Keratinocyte (primary cell): ENCODE measurements at regions not wholly inside any gene's neighbourhood (a gene's known extent, or its start where the extent isn't known, plus 50 kb on each side); places are given as distances from the start of the nearest gene placed in this dataset.

Source experiments
- DNase-seq: peaks from one replicate; pipeline ENCODE4 v3.0.0-alpha.2; 2011; ENCODE audit warnings: low read depth, missing footprints, low spot score
- FAIRE-seq: peaks from 2 replicates; lab custom pipeline; 2011; peaks lifted over from hg19 to GRCh38; lab: Jason Lieb, UNC
- H2AFZ ChIP-seq: 2 replicates; pipeline ENCODE4 v1.6.0; 2012; ENCODE audit warnings: low read length, control low read depth, inconsistent platforms; ENCODE audit not compliant: control insufficient read depth
- H3K27ac ChIP-seq: 2 replicates; pipeline ENCODE4 v1.5.1; 2011; ENCODE audit warnings: low read length; ENCODE audit not compliant: control insufficient read depth, insufficient read depth
- H3K27me3 ChIP-seq: 3 replicates; pipeline ENCODE4 v1.6.0; 2011; ENCODE audit warnings: low read length; ENCODE audit not compliant: control insufficient read depth, insufficient read depth; ENCODE audit errors: extremely low read depth
- H3K36me3 ChIP-seq, 2 experiments: 2 replicates in 1 of 2; 3 replicates in 1 of 2; pipeline ENCODE4 v1.5.1; 2011; ENCODE audit warnings: low read length in 2 of 2, mild to moderate bottlenecking in 1 of 2; ENCODE audit not compliant: control insufficient read depth in 2 of 2, insufficient read depth in 2 of 2; ENCODE audit errors: extremely low read depth in 1 of 2
- H3K4me1 ChIP-seq: 3 replicates; pipeline ENCODE4 v1.5.1; 2011; ENCODE audit warnings: low read length; ENCODE audit not compliant: control insufficient read depth, insufficient read depth; ENCODE audit errors: extremely low read depth
- H3K4me2 ChIP-seq: 3 replicates; pipeline ENCODE4 v1.6.0; 2011; ENCODE audit warnings: low read depth, low read length; ENCODE audit not compliant: control insufficient read depth, insufficient read depth; ENCODE audit errors: extremely low read depth
- H3K4me3 ChIP-seq, 3 experiments: fragments of 200-600 bp in 1 of 3; sonication (generic) in 1 of 3; 2 replicates in 2 of 3; 3 replicates in 1 of 3; pipeline ENCODE4 v1.5.1; 2011 to 2016; ENCODE audit warnings: low read length in 3 of 3, mild to moderate bottlenecking in 3 of 3, control low read depth in 2 of 3, inconsistent platforms in 1 of 3, low read depth in 1 of 3, mixed read lengths in 1 of 3, mixed run types in 1 of 3, moderate library complexity in 1 of 3; ENCODE audit not compliant: control insufficient read depth in 2 of 3, insufficient read depth in 2 of 3; ENCODE audit errors: extremely low read depth in 1 of 3
- H3K79me2 ChIP-seq: 2 replicates; pipeline ENCODE4 v1.6.0; 2012; ENCODE audit warnings: low read length; ENCODE audit not compliant: control insufficient read depth, insufficient read depth
- H3K9ac ChIP-seq: 3 replicates; pipeline ENCODE4 v1.6.0; 2011; ENCODE audit warnings: low read length; ENCODE audit not compliant: control insufficient read depth, insufficient read depth; ENCODE audit errors: extremely low read depth
- H3K9me1 ChIP-seq: 3 replicates; pipeline ENCODE4 v1.6.0; 2011; ENCODE audit warnings: low read length; ENCODE audit not compliant: control insufficient read depth, insufficient read depth; ENCODE audit errors: extremely low read depth
- H3K9me3 ChIP-seq: 2 replicates; pipeline ENCODE4 v1.5.1; 2012; ENCODE audit warnings: low read depth, low read length; ENCODE audit not compliant: control insufficient read depth
- H4K20me1 ChIP-seq: 3 replicates; pipeline ENCODE4 v1.6.0; 2011; ENCODE audit warnings: low read length; ENCODE audit not compliant: control insufficient read depth, insufficient read depth; ENCODE audit errors: extremely low read depth
- CTCF ChIP-seq, 3 experiments: IDR thresholded peaks in 1 of 3; conservative IDR thresholded peaks in 1 of 3; optimal IDR thresholded peaks in 1 of 3; 2 replicates in 2 of 3; 3 replicates in 1 of 3; pipeline versions ENCODE3 to v1.5.1; 2011; ENCODE audit warnings: low read length in 3 of 3, mild to moderate bottlenecking in 3 of 3, moderate library complexity in 2 of 3, control low read depth in 1 of 3, inconsistent platforms in 1 of 3; ENCODE audit not compliant: insufficient read depth in 2 of 3; ENCODE audit errors: extremely low read depth in 1 of 3
- EZH2 ChIP-seq: IDR thresholded peaks from one replicate; pipeline ENCODE4 v1.6.1; 2012; ENCODE audit warnings: inconsistent platforms, mild to moderate bottlenecking, low read length, moderate library complexity
- dilution Hi-C: fragments of 300-500 bp; cut with MboI; formaldehyde crosslinking; loops from one replicate; pipeline ENCODE4 v1.7.0; 2020; ENCODE audit warnings: low sequenced_read_pairs; ENCODE audit not compliant: extremely low pct_ligation_motif_present

GRCh38 chr1:239025997-239026694, 360.2 kb upstream of the CHRM3 start:
- Histone ChIP-seq H3K4me1 (no peaks in the 10 kb centered on the region), H2AFZ (no peak overlapping the region), H3K27me3 (no peaks in the 10 kb centered on the region), H3K9me1 (no peaks in the 10 kb centered on the region), H3K36me3 (no peaks in the 10 kb centered on the region), H3K4me3 (no peak overlapping the region), H3K9me3 (no peaks in the 10 kb centered on the region), H4K20me1 (no peaks in the 10 kb centered on the region), H3K27ac (no peak overlapping the region), H3K9ac (no peak overlapping the region), H3K4me2 (no peak overlapping the region), H3K79me2 (no peaks in the 10 kb centered on the region)
- dilution Hi-C loops = no loop called here
- DNase-seq (no peak), FAIRE-seq (no peak)
- TF ChIP-seq CTCF (optimal IDR thresholded peaks at IDR 0.05 in 1 of 3, IDR thresholded peaks at IDR 0.05 in 1 of 3, conservative IDR thresholded peaks at IDR 0.05 in 1 of 3; ENCODE audit: extremely low read depth in 1 of 3, insufficient read depth in 2 of 3, low read length in 3 of 3) (no peak), EZH2 (no peak)

GRCh38 chr1:239025223-239025622, 361.1 kb upstream of the CHRM3 start:
- no peaks in the 10 kb centered on the region for H3K36me3 ChIP-seq
- no peaks in the 10 kb centered on the region for H3K27me3 ChIP-seq
- no peak overlapping the region for H3K9ac ChIP-seq
- dilution Hi-C loops = no loop called here
- no peak overlapping the region for H3K27ac ChIP-seq
- no peaks in the 10 kb centered on the region for H3K79me2 ChIP-seq
- no peak for DNase-seq
- H3K4me3 ChIP-seq = no peak overlapping the region
- H4K20me1 ChIP-seq = no peaks in the 10 kb centered on the region
- TF ChIP-seq CTCF (optimal IDR thresholded peaks at IDR 0.05 in 1 of 3, IDR thresholded peaks at IDR 0.05 in 1 of 3, conservative IDR thresholded peaks at IDR 0.05 in 1 of 3; ENCODE audit: extremely low read depth in 1 of 3, insufficient read depth in 2 of 3, low read length in 3 of 3) (no peak), EZH2 (no peak)
- FAIRE-seq = no peak
- H2AFZ ChIP-seq = no peak overlapping the region
- H3K4me2 ChIP-seq = no peak overlapping the region
- H3K4me1 ChIP-seq = no peaks in the 10 kb centered on the region
- H3K9me3 ChIP-seq = no peaks in the 10 kb centered on the region
- H3K9me1 ChIP-seq = no peaks in the 10 kb centered on the region
